A549 (cell line): ENCODE measurements at regions not wholly inside any gene's neighbourhood (a gene's known extent, or its start where the extent isn't known, plus 50 kb on each side); places are given as distances from the start of the nearest gene placed in this dataset.

Experiments used
- ATAC-seq, 2 experiments: fragments of 200-7000 bp in 1 of 2; fragments of >200 bp in 1 of 2; cut with Nextera tagmentation in 1 of 2; cut with Tn5 transposase in 1 of 2; 3 replicates each; pipeline versions ENCODE4 v1.8.0 to v1.9.1; 2018 to 2020; ENCODE audit warnings: mild to moderate bottlenecking in 1 of 2, moderate library complexity in 1 of 2
- CTCF ChIA-PET: fragments of 300-600 bp; sonication (Branson Sonifier 250); formaldehyde crosslinking; extraction: SDS; loops from one replicate; lab custom pipeline; 2021; ENCODE audit warnings: antibody characterized with exemption, inconsistent platforms; lab: Yijun Ruan, JAX
- POLR2A ChIA-PET: fragments of 350-600 bp; formaldehyde crosslinking; extraction: SDS; loops from one replicate; lab custom pipeline; 2021; ENCODE audit warnings: antibody characterized with exemption, inconsistent platforms; lab: Yijun Ruan, JAX
- DNase-seq, 2 experiments: peaks; one replicate each; pipeline versions ENCODE4 v3.0.0 to v3.0.0-alpha.2; 2011 to 2016; ENCODE audit warnings: low read depth in 1 of 2, low spot score in 1 of 2
- FAIRE-seq: peaks from 2 replicates; lab custom pipeline; 2011; peaks lifted over from hg19 to GRCh38; lab: Jason Lieb, UNC
- H3K27ac ChIP-seq, 2 experiments: fragments of >200 bp; sonication (Bioruptor Twin); formaldehyde crosslinking; 3 replicates each; pipeline ENCODE4 v1.5.1; 2016 to 2017
- H3K4me1 ChIP-seq: fragments of >200 bp; sonication (Bioruptor Twin); formaldehyde crosslinking; 3 replicates; pipeline ENCODE4 v1.6.1; 2016
- H3K4me2 ChIP-seq: fragments of >200 bp; sonication (Bioruptor Twin); formaldehyde crosslinking; 3 replicates; pipeline ENCODE4 v1.6.1; 2016
- H3K4me3 ChIP-seq: fragments of >200 bp; sonication (Bioruptor Twin); formaldehyde crosslinking; 3 replicates; pipeline ENCODE4 v1.5.1; 2016
- H3K9me3 ChIP-seq: fragments of >200 bp; sonication (Bioruptor Twin); formaldehyde crosslinking; 3 replicates; pipeline ENCODE4 v1.6.1; 2016
- BHLHE40 ChIP-seq: IDR thresholded peaks from 2 replicates; pipeline ENCODE4 v1.6.1; 2012; ENCODE audit warnings: low read depth, low read length, inconsistent platforms
- CBX2 ChIP-seq: fragments of 200-600 bp; sonication (generic); IDR thresholded peaks from 2 replicates; pipeline ENCODE4 v1.6.1; 2016; ENCODE audit warnings: low read depth, mild to moderate bottlenecking, borderline replicate concordance
- CEBPB ChIP-seq, 2 experiments: fragments of >200 bp in 1 of 2; sonication (Bioruptor Twin) in 1 of 2; formaldehyde crosslinking in 1 of 2; IDR thresholded peaks; 2 replicates each; pipeline ENCODE4 v1.6.1; 2012 to 2016
- EHMT2 ChIP-seq: fragments of 200-600 bp; sonication (generic); IDR thresholded peaks from 2 replicates; pipeline ENCODE4 v1.6.1; 2016; ENCODE audit warnings: antibody characterized with exemption, low read depth, mild to moderate bottlenecking, moderate library complexity
- FOSL2 ChIP-seq, 2 experiments: fragments of 450-650 bp in 1 of 2; fragments of >200 bp in 1 of 2; sonication (Bioruptor Twin) in 1 of 2; formaldehyde crosslinking; IDR thresholded peaks; 2 replicates each; pipeline versions ENCODE4 v1.5.0 to v1.6.1; 2016 to 2020; ENCODE audit warnings: mild to moderate bottlenecking in 1 of 2, moderate library complexity in 1 of 2
- HMGXB4 ChIP-seq: fragments of 250-450 bp; sonication (Bioruptor Pico); IDR thresholded peaks from 2 replicates; pipeline ENCODE4 v1.5.0; 2021; ENCODE audit warnings: mild to moderate bottlenecking, moderate library complexity, borderline replicate concordance
- JUNB ChIP-seq: fragments of >200 bp; sonication (Bioruptor Twin); formaldehyde crosslinking; IDR thresholded peaks from 2 replicates; pipeline ENCODE4 v1.6.1; 2016
- KDM1A ChIP-seq: fragments of 200-600 bp; sonication (generic); IDR thresholded peaks from 2 replicates; pipeline ENCODE4 v1.6.1; 2016; ENCODE audit warnings: low read depth, mild to moderate bottlenecking
- MAZ ChIP-seq: fragments of 150-350 bp; IDR thresholded peaks from 2 replicates; pipeline ENCODE4 v1.6.1; 2014; ENCODE audit warnings: antibody characterized with exemption, low read depth, low read length, borderline replicate concordance
- MYC ChIP-seq: IDR thresholded peaks from 2 replicates; pipeline ENCODE4 v1.6.1; 2012; ENCODE audit warnings: mild to moderate bottlenecking, inconsistent platforms, low read length, improper control_type of control experiment, borderline replicate concordance
- RAD21 ChIP-seq, 2 experiments: fragments of >200 bp in 1 of 2; sonication (Bioruptor Twin) in 1 of 2; formaldehyde crosslinking in 1 of 2; IDR thresholded peaks in 1 of 2; conservative IDR thresholded peaks in 1 of 2; 2 replicates in 1 of 2; 3 replicates in 1 of 2; pipeline ENCODE4 v1.6.1; 2012 to 2018; ENCODE audit warnings: inconsistent platforms in 1 of 2
- RNF2 ChIP-seq: fragments of 200-600 bp; sonication (generic); IDR thresholded peaks from 2 replicates; pipeline ENCODE4 v1.6.1; 2016; ENCODE audit warnings: low read depth, mild to moderate bottlenecking, antibody characterized with exemption, moderate library complexity, borderline replicate concordance
- ZFP36 ChIP-seq: fragments of 450-650 bp; IDR thresholded peaks from 2 replicates; pipeline ENCODE4 v1.6.1; 2014; ENCODE audit warnings: borderline replicate concordance; ENCODE audit not compliant: partially characterized antibody
- whole genome bisulfite sequencing: methylation state at CpG from one replicate; pipeline ENCODE4 v1.1.6; 2017; ENCODE audit errors: missing lambda C conversion rate; 5-methylcytosine and 5-hydroxymethylcytosine counted together

DNA sequence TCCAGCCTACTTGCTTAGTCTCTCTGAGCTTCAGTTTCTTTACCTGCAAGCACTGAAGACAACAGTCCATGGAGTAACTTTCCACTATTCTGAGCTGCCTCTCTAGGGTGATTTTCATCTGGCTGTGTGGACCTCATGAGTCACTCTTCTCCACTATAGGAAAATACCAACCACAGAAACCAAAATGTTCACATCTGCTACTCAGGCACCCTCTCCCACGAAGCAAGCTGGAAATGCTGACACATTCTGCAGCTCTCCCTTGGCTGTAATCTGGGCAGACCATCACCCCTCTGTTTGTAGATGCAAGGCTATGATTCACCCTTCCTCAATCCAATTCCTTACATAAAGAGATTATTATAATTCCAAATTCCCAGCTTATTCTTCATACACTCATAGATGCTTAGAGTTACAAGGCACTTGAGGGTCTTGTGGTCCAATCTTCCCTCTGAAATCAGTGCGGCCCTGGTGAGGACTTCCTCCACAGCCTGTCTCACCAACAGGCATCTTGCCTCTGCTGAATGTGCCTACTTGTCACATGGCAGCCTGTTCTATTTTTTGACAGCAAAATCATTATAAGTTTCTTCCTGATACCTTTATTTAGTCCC, 97.0 kb upstream of the LNX1 start:
- Histone ChIP-seq H3K4me1 (0 out of 3 replicates have a peak, but pooled peaks cover 8% of the 10 kb centered on the region), H3K4me3 (no peak overlapping the region), H3K4me2 (peak overlapping the region; percentile 38; the same call in 1 of the 3 replicates), H3K9me3 (no peaks in the 10 kb centered on the region), H3K27ac (peak overlapping the region in 1 of 2 experiments; percentile 53; a peak in 3 of 6 replicates)
- ATAC-seq (peak in 1 of 2 experiments; percentile 90; a peak in 3 of 6 replicates), FAIRE-seq (no peak), DNase-seq (peak in 1 of 2 experiments; percentile 39)
- TF ChIP-seq JUNB: 0 out of 2 replicates have a peak, but pooled peaks have one; percentile 21
- TF ChIP-seq RAD21 (conservative IDR thresholded peaks at IDR 0.05 in 1 of 2, IDR thresholded peaks at IDR 0.05 in 1 of 2): no peak
- ChIA-PET POLR2A (no interaction called here), CTCF (no interaction called here)
- 47% methylated on average over 2 of the region's 2 CpGs for WGBS

GRCh38 chr4:53686521-53686920, 95.2 kb upstream of the LNX1 start:
- TF ChIP-seq CBX2 (no peak), BHLHE40 (no peak)
- POLR2A ChIA-PET: no interaction called here
- Histone ChIP-seq H3K27ac (no peak overlapping the region), H3K4me1 (0 out of 3 replicates have a peak, but pooled peaks cover 8% of the 10 kb centered on the region), H3K4me2 (no peak overlapping the region), H3K4me3 (no peak overlapping the region), H3K9me3 (no peaks in the 10 kb centered on the region)
- 67% methylated on average over 1 of the region's 1 CpG for WGBS
- ATAC-seq: no peak
- DNase-seq: no peak
- CTCF ChIA-PET: interaction anchor here (0.8 kb wide), 1 partner anchor 20 kb away, joined by 3 read pairs; no protein-coding TSS in a partner anchor
- no peak for FAIRE-seq

DNA sequence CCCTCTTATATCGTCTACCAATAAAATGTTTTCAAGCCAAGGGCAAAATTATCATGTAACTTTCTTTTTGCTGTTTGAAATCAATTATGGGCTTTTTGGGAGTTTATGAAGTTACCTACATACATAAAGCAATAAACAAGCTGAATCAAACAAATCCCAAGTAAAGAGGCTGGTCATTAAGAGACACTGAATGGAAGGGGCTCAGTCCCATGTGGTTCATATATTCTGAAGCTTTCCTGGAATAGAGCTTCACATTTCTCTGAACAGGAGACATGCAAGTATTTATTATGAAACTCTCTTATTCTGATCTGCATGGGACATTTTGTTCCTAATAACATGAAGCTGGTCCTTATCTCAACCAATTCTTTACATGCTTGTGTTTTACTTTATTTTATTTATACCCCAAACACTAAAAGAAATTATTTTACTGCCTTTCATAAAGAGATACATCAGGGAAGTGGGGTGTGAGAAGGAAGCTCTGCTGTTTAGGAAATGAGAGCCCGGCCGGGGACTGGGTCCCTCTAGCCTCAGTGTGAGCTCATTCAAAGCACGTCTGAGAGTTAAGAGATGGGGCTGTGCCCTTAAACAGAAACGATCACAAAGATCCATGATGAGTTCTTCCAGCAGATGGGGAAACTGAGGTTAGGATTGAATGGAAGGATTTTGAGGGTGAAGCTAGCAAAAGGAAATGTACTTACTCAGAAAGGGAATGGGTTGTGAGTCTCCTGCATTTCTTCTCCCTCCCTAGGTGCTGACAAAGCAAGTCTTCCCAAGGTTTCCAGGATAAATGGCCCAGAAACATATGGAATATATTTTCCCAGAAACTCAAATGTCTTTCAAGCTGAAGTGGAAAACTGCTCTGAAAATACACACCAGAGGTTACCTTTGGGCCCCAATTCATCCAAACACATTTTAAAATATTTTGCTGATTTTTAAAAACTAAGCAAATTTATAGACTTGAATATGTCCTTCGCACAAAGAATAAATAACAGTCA, 93.1 kb upstream of the LNX1 start:
- POLR2A ChIA-PET: no interaction called here
- H3K4me1 ChIP-seq: 0 out of 3 replicates have a peak, but pooled peaks cover 8% of the 10 kb centered on the region
- H3K27ac ChIP-seq: no peak overlapping the region
- no peak for TF ChIP-seq MAZ
- no peak for TF ChIP-seq ZFP36
- no peak for TF ChIP-seq HMGXB4
- TF ChIP-seq, all 56 proteins: peak for 0
- Histone ChIP-seq H3K4me3 (no peak overlapping the region), H3K9me3 (no peaks in the 10 kb centered on the region), H3K4me2 (no peak overlapping the region)
- FAIRE-seq: no peak
- DNase-seq: no peak
- no peak for ATAC-seq
- WGBS: 72% methylated on average over 6 of the region's 6 CpGs
- CTCF ChIA-PET: interaction anchor here (1.2 kb wide), 2 partner anchors 15 to 22 kb away, joined by 3 read pairs; no protein-coding TSS in a partner anchor

DNA sequence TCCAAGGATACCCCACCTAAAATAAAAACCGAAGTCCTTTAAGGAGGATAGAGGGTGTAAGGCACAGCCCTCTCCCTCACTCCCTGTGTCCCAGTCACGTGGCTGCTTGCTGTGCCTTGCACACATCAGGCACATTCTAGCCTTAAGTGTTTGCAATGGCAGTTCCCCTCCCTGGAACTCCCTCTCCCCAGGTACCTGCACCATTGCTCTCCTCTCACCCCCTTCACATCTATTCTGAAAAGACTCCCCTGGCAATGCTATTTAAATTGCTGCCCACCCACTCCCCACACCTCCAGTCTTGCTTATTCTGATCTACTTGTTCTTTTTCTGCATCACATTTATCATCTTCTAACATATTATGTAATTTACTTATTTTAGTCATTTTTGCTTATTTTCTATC, 91.6 kb upstream of the LNX1 start:
- Histone ChIP-seq H3K4me3 (no peak overlapping the region), H3K4me2 (no peak overlapping the region)
- no peak for ATAC-seq
- TF ChIP-seq EHMT2 (no peak), KDM1A (no peak), RNF2 (no peak), HMGXB4 (no peak), CEBPB (IDR thresholded peaks at IDR 0.05) (no peak), MYC (no peak), FOSL2 (IDR thresholded peaks at IDR 0.05) (no peak), FOSL2 (CRISPR knock-in tag; IDR thresholded peaks at IDR 0.05) (no peak), CBX2 (no peak)
- TF ChIP-seq, all 56 proteins: peak for 0
- H3K4me1 ChIP-seq: 0 out of 3 replicates have a peak, but pooled peaks cover 1% of the 10 kb centered on the region
- POLR2A ChIA-PET: no interaction called here
- CTCF ChIA-PET: no interaction called here
- DNase-seq: no peak
- FAIRE-seq: no peak
- H3K9me3 ChIP-seq: no peaks in the 10 kb centered on the region
- H3K27ac ChIP-seq: no peak overlapping the region
- WGBS: 4% methylated on average over 2 of the region's 2 CpGs
